ENCODE measurements at regions not wholly inside any gene's neighbourhood (a gene's known extent, or its start where the extent isn't known, plus 50 kb on each side); places are given as distances from the start of the nearest gene placed in this dataset.

- no peak for DNase-seq (ENCODE audit: low read depth)
- TF ChIP-seq CTCF (conservative IDR thresholded peaks at IDR 0.05; ENCODE audit: control insufficient read depth, insufficient read depth, low read depth, low read length) = no peak
- no peak overlapping the region for H3K4me3 ChIP-seq (ENCODE audit: control insufficient read depth, low read depth, low read length)
Measured at GRCh38 chr18:33517950-33518349, 60.1 kb upstream of the ASXL3 start.

DNA sequence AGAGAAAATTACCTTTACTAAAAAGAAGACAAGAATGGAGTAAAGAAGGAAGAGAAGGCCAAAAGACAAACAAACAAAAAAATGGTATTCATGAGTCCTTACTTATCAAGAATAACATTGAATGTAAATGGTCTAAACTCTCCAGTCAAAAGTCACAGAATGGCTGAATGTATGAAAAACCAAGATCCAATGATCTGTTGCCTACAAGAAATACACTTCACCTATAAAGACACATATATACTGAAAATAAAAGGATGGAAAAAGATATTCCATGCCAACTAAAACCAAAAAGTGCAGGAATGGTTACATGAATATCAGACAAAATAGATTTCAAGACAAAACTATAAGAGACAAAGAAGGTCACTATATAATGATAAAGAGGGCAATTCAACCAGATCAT is 65.0 kb upstream of the ASXL3 start:
- no peak overlapping the region for H3K4me3 ChIP-seq (ENCODE audit: control insufficient read depth, low read depth, low read length)
- DNase-seq (ENCODE audit: low read depth) = no peak
- no peak for TF ChIP-seq CTCF (conservative IDR thresholded peaks at IDR 0.05; ENCODE audit: control insufficient read depth, insufficient read depth, low read depth, low read length)

DNA sequence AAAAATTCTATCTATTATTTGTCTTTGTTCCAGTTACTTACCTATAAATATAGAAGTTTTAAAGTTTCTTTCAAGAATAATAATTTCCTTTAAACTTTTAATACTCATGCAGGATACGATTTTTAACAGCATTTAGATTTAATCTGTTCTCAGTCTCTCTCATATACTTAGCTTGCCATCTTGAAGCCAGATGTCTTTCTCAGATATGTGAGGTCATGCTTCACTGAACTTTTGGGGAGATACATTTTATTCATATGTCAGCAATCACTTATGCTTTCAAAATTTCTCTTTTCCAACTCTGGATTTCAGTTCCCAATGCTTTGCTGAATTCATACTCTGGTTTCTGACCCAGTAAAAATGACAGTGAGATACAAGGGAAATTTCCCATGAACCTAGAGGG is 66.5 kb upstream of the CCDC178 start:
- TF ChIP-seq CTCF (conservative IDR thresholded peaks at IDR 0.05; ENCODE audit: control insufficient read depth, insufficient read depth, low read depth, low read length) = no peak
- no peak overlapping the region for H3K4me3 ChIP-seq (ENCODE audit: control insufficient read depth, low read depth, low read length)
- peak; percentile 14 for DNase-seq (ENCODE audit: low read depth)

GRCh38 chr18:33505798-33506197 is 65.3 kb upstream of the CCDC178 start:
- no peak overlapping the region for H3K4me3 ChIP-seq (ENCODE audit: control insufficient read depth, low read depth, low read length)
- no peak for DNase-seq (ENCODE audit: low read depth)
- TF ChIP-seq CTCF (conservative IDR thresholded peaks at IDR 0.05; ENCODE audit: control insufficient read depth, insufficient read depth, low read depth, low read length) = no peak

- no peak overlapping the region for H3K4me3 ChIP-seq (ENCODE audit: control insufficient read depth, low read depth, low read length)
- no peak for TF ChIP-seq CTCF (conservative IDR thresholded peaks at IDR 0.05; ENCODE audit: control insufficient read depth, insufficient read depth, low read depth, low read length)
- no peak for DNase-seq (ENCODE audit: low read depth)
Measured at GRCh38 chr18:33505297-33505696, 64.8 kb upstream of the CCDC178 start.

DNA sequence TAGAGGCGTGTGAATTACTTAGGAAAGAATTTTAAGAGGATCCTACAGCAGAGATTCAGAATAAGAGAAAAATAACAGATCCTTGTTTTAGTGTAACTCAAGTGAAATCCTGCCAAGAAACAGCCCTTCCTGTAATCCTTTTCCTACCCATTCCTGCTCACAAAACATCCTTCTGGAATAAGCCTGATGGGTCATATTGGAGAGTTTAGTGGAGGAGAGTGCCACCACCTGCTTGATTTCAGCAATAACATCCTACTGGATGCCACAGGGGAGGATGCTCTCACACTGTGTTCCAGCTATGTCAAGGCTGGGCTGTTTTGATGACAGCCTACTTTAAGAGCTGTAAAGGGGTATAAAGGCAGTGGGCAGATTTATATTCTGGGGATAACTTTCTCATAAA is 54.8 kb upstream of the CCDC178 start:
- no peak overlapping the region for H3K4me3 ChIP-seq (ENCODE audit: control insufficient read depth, low read depth, low read length)
- peak; percentile 42 for DNase-seq (ENCODE audit: low read depth)
- peak; percentile 42 for TF ChIP-seq CTCF (conservative IDR thresholded peaks at IDR 0.05; ENCODE audit: control insufficient read depth, insufficient read depth, low read depth, low read length)

All from fibroblast of mammary gland (primary cell).